ENCODE measurements at regions not wholly inside any gene's neighbourhood (a gene's known extent, or its start where the extent isn't known, plus 50 kb on each side); places are given as distances from the start of the nearest gene placed in this dataset.
"Not testable (repeated sequence)": the region's sequence is repeated elsewhere in the genome, so short reads cannot be mapped to it uniquely, and the experiment has no call there.

- Histone ChIP-seq H3K27me3 (ENCODE audit: control insufficient read depth, insufficient read depth, low read length) (no peaks in the 10 kb centered on the region), H3K4me1 (ENCODE audit: control insufficient read depth, insufficient read depth, low read length) (no peaks in the 10 kb centered on the region), H3K36me3 (ENCODE audit: control insufficient read depth, insufficient read depth, low read length) (no peaks in the 10 kb centered on the region), H3K9me3 (ENCODE audit: control insufficient read depth, low read depth, low read length) (no peaks in the 10 kb centered on the region), H3K4me3 (ENCODE audit: low read length) (no peak overlapping the region), H3K27ac (ENCODE audit: low read length) (no peak overlapping the region)
- DNase-seq: no peak
- WGBS (ENCODE audit: insufficient coverage, low lambda C conversion rate): 80% methylated on average over 2 of the region's 13 CpGs
Observed at GRCh38 chr18:75970212-75970611, 524.8 kb downstream of the ZNF516 start.

GRCh38 chr18:75966431-75966830 is 528.6 kb downstream of the ZNF516 start:
- Histone ChIP-seq H3K4me1 (ENCODE audit: control insufficient read depth, insufficient read depth, low read length) (no peaks in the 10 kb centered on the region), H3K9me3 (ENCODE audit: control insufficient read depth, low read depth, low read length) (no peaks in the 10 kb centered on the region), H3K27me3 (ENCODE audit: control insufficient read depth, insufficient read depth, low read length) (no peaks in the 10 kb centered on the region), H3K27ac (ENCODE audit: low read length) (no peak overlapping the region), H3K4me3 (ENCODE audit: low read length) (no peak overlapping the region), H3K36me3 (ENCODE audit: control insufficient read depth, insufficient read depth, low read length) (no peaks in the 10 kb centered on the region)
- WGBS (ENCODE audit: insufficient coverage, low lambda C conversion rate): 100% methylated on average over 1 of the region's 5 CpGs
- DNase-seq: no peak

GRCh38 chr18:75962036-75962572 is 532.9 kb downstream of the ZNF516 start:
- no peaks in the 10 kb centered on the region for H3K4me1 ChIP-seq (ENCODE audit: control insufficient read depth, insufficient read depth, low read length)
- DNase-seq: no peak
- H3K9me3 ChIP-seq (ENCODE audit: control insufficient read depth, low read depth, low read length): no peaks in the 10 kb centered on the region
- H3K36me3 ChIP-seq (ENCODE audit: control insufficient read depth, insufficient read depth, low read length): no peaks in the 10 kb centered on the region
- WGBS (ENCODE audit: insufficient coverage, low lambda C conversion rate): 91% methylated on average over 4 of the region's 7 CpGs
- no peak overlapping the region for H3K27ac ChIP-seq (ENCODE audit: low read length)
- H3K27me3 ChIP-seq (ENCODE audit: control insufficient read depth, insufficient read depth, low read length): no peaks in the 10 kb centered on the region
- no peak overlapping the region for H3K4me3 ChIP-seq (ENCODE audit: low read length)

- DNase-seq; H3K27me3 ChIP-seq (ENCODE audit: control insufficient read depth, insufficient read depth, low read length); H3K4me1 ChIP-seq (ENCODE audit: control insufficient read depth, insufficient read depth, low read length); H3K36me3 ChIP-seq (ENCODE audit: control insufficient read depth, insufficient read depth, low read length); H3K9me3 ChIP-seq (ENCODE audit: control insufficient read depth, low read depth, low read length); H3K27ac ChIP-seq (ENCODE audit: low read length); H3K4me3 ChIP-seq (ENCODE audit: low read length): not testable (repeated sequence)
- WGBS (ENCODE audit: insufficient coverage, low lambda C conversion rate): no CpG with 5 or more reads among the region's 4 CpGs
Observed at GRCh38 chr18:75960356-75960755, 532.9 kb upstream of the SMIM21 start.

- H3K4me1 ChIP-seq (ENCODE audit: control insufficient read depth, insufficient read depth, low read length): no peaks in the 10 kb centered on the region
- no peak for DNase-seq
- H3K9me3 ChIP-seq (ENCODE audit: control insufficient read depth, low read depth, low read length): no peaks in the 10 kb centered on the region
- no peaks in the 10 kb centered on the region for H3K27me3 ChIP-seq (ENCODE audit: control insufficient read depth, insufficient read depth, low read length)
- no peak overlapping the region for H3K4me3 ChIP-seq (ENCODE audit: low read length)
- H3K36me3 ChIP-seq (ENCODE audit: control insufficient read depth, insufficient read depth, low read length): no peaks in the 10 kb centered on the region
- no peak overlapping the region for H3K27ac ChIP-seq (ENCODE audit: low read length)
Observed at GRCh38 chr18:75959150-75959549, 531.6 kb upstream of the SMIM21 start.

GRCh38 chr18:75958683-75959082 is 531.2 kb upstream of the SMIM21 start:
- no peaks in the 10 kb centered on the region for H3K27me3 ChIP-seq (ENCODE audit: control insufficient read depth, insufficient read depth, low read length)
- WGBS (ENCODE audit: insufficient coverage, low lambda C conversion rate): no CpG with 5 or more reads among the region's 1 CpG
- H3K36me3 ChIP-seq (ENCODE audit: control insufficient read depth, insufficient read depth, low read length): no peaks in the 10 kb centered on the region
- no peaks in the 10 kb centered on the region for H3K9me3 ChIP-seq (ENCODE audit: control insufficient read depth, low read depth, low read length)
- H3K4me1 ChIP-seq (ENCODE audit: control insufficient read depth, insufficient read depth, low read length): no peaks in the 10 kb centered on the region
- no peak overlapping the region for H3K27ac ChIP-seq (ENCODE audit: low read length)
- no peak for DNase-seq
- no peak overlapping the region for H3K4me3 ChIP-seq (ENCODE audit: low read length)

- WGBS (ENCODE audit: insufficient coverage, low lambda C conversion rate): no CpG with 5 or more reads among the region's 5 CpGs
- no peak overlapping the region for H3K27ac ChIP-seq (ENCODE audit: low read length)
Observed at GRCh38 chr18:75945265-75945933, 517.9 kb upstream of the SMIM21 start.

GRCh38 chr18:75937306-75937705 is 509.8 kb upstream of the SMIM21 start:
- H3K36me3 ChIP-seq (ENCODE audit: control insufficient read depth, insufficient read depth, low read length): no peaks in the 10 kb centered on the region
- no peaks in the 10 kb centered on the region for H3K4me1 ChIP-seq (ENCODE audit: control insufficient read depth, insufficient read depth, low read length)
- no peak overlapping the region for H3K27ac ChIP-seq (ENCODE audit: low read length)
- DNase-seq: no peak
- H3K27me3 ChIP-seq (ENCODE audit: control insufficient read depth, insufficient read depth, low read length): no peaks in the 10 kb centered on the region
- H3K4me3 ChIP-seq (ENCODE audit: low read length): no peak overlapping the region
- no peaks in the 10 kb centered on the region for H3K9me3 ChIP-seq (ENCODE audit: control insufficient read depth, low read depth, low read length)
- WGBS (ENCODE audit: insufficient coverage, low lambda C conversion rate): 20% methylated on average over 1 of the region's 2 CpGs

More at GRCh38 chr18:75945265-75945933, 517.9 kb upstream of the SMIM21 start:
- no peaks in the 10 kb centered on the region for H3K4me1 ChIP-seq (ENCODE audit: control insufficient read depth, insufficient read depth, low read length)
- no peaks in the 10 kb centered on the region for H3K27me3 ChIP-seq (ENCODE audit: control insufficient read depth, insufficient read depth, low read length)
- DNase-seq: no peak
- H3K4me3 ChIP-seq (ENCODE audit: low read length): no peak overlapping the region
- no peaks in the 10 kb centered on the region for H3K9me3 ChIP-seq (ENCODE audit: control insufficient read depth, low read depth, low read length)
- no peaks in the 10 kb centered on the region for H3K36me3 ChIP-seq (ENCODE audit: control insufficient read depth, insufficient read depth, low read length)

GRCh38 chr18:75936862-75937261 is 509.4 kb upstream of the SMIM21 start:
- Histone ChIP-seq H3K4me1 (ENCODE audit: control insufficient read depth, insufficient read depth, low read length) (no peaks in the 10 kb centered on the region), H3K9me3 (ENCODE audit: control insufficient read depth, low read depth, low read length) (no peaks in the 10 kb centered on the region), H3K36me3 (ENCODE audit: control insufficient read depth, insufficient read depth, low read length) (no peaks in the 10 kb centered on the region), H3K27me3 (ENCODE audit: control insufficient read depth, insufficient read depth, low read length) (no peaks in the 10 kb centered on the region), H3K27ac (ENCODE audit: low read length) (no peak overlapping the region), H3K4me3 (ENCODE audit: low read length) (no peak overlapping the region)
- DNase-seq: no peak
- WGBS (ENCODE audit: insufficient coverage, low lambda C conversion rate): no CpG with 5 or more reads among the region's 1 CpG

GRCh38 chr18:75931079-75931478 is 503.6 kb upstream of the SMIM21 start:
- DNase-seq: no peak
- no CpG with 5 or more reads among the region's 2 CpGs for WGBS (ENCODE audit: insufficient coverage, low lambda C conversion rate)
- Histone ChIP-seq H3K9me3 (ENCODE audit: control insufficient read depth, low read depth, low read length) (no peaks in the 10 kb centered on the region), H3K4me3 (ENCODE audit: low read length) (no peak overlapping the region), H3K4me1 (ENCODE audit: control insufficient read depth, insufficient read depth, low read length) (no peaks in the 10 kb centered on the region), H3K27me3 (ENCODE audit: control insufficient read depth, insufficient read depth, low read length) (no peaks in the 10 kb centered on the region), H3K27ac (ENCODE audit: low read length) (no peak overlapping the region), H3K36me3 (ENCODE audit: control insufficient read depth, insufficient read depth, low read length) (no peaks in the 10 kb centered on the region)

- no peak for DNase-seq
- WGBS (ENCODE audit: insufficient coverage, low lambda C conversion rate): no CpG with 5 or more reads among the region's 2 CpGs
- Histone ChIP-seq H3K27me3 (ENCODE audit: control insufficient read depth, insufficient read depth, low read length) (no peaks in the 10 kb centered on the region), H3K27ac (ENCODE audit: low read length) (no peak overlapping the region), H3K4me3 (ENCODE audit: low read length) (no peak overlapping the region), H3K4me1 (ENCODE audit: control insufficient read depth, insufficient read depth, low read length) (no peaks in the 10 kb centered on the region), H3K9me3 (ENCODE audit: control insufficient read depth, low read depth, low read length) (no peaks in the 10 kb centered on the region), H3K36me3 (ENCODE audit: control insufficient read depth, insufficient read depth, low read length) (no peaks in the 10 kb centered on the region)
Observed at GRCh38 chr18:75928706-75929105, 501.2 kb upstream of the SMIM21 start.
